Fibroblast of pulmonary artery (primary cell): ENCODE measurements at regions not wholly inside any gene's neighbourhood (a gene's known extent, or its start where the extent isn't known, plus 50 kb on each side); places are given as distances from the start of the nearest gene placed in this dataset.

Experiments used
- DNase-seq: peaks from one replicate; pipeline ENCODE4 v3.0.0-alpha.2; 2010; ENCODE audit warnings: low read depth
- H3K4me3 ChIP-seq: replicated peaks from 2 replicates; pipeline ENCODE4 v1.5.1; 2011; ENCODE audit warnings: low read depth, mild to moderate bottlenecking, control low read depth, low read length, moderate library complexity
- TF ChIP-seq, protein P1 (sequence below): IDR thresholded peaks from 2 replicates; pipeline ENCODE4 v1.5.1; 2011; ENCODE audit warnings: mild to moderate bottlenecking, control low read depth, low read length, inconsistent platforms; ENCODE audit errors: missing control alignments

DNA sequence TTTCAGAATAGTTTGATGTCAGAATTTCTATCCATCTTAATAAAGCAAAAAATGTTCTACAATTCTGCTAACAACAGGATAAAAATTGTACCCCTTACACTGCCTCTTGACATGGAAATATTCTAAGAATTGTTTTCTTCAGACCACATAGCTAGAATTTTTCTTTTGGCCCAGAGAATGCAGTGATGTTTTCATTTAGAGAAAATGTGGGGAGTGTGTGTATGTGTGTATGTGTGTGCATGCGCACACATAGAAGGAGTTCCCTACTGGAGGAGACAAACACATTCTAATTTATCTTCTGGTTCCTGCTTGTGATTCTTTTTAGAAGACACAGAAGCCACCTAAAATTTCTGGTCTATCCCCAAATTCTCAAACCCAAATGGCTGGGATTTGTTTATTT lies 1145.7 kb downstream of the VRK1 start:
- DNase-seq: no peak
- TF ChIP-seq, protein P1, sequence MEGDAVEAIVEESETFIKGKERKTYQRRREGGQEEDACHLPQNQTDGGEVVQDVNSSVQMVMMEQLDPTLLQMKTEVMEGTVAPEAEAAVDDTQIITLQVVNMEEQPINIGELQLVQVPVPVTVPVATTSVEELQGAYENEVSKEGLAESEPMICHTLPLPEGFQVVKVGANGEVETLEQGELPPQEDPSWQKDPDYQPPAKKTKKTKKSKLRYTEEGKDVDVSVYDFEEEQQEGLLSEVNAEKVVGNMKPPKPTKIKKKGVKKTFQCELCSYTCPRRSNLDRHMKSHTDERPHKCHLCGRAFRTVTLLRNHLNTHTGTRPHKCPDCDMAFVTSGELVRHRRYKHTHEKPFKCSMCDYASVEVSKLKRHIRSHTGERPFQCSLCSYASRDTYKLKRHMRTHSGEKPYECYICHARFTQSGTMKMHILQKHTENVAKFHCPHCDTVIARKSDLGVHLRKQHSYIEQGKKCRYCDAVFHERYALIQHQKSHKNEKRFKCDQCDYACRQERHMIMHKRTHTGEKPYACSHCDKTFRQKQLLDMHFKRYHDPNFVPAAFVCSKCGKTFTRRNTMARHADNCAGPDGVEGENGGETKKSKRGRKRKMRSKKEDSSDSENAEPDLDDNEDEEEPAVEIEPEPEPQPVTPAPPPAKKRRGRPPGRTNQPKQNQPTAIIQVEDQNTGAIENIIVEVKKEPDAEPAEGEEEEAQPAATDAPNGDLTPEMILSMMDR: no peak
- H3K4me3 ChIP-seq: no peak overlapping the region

DNA sequence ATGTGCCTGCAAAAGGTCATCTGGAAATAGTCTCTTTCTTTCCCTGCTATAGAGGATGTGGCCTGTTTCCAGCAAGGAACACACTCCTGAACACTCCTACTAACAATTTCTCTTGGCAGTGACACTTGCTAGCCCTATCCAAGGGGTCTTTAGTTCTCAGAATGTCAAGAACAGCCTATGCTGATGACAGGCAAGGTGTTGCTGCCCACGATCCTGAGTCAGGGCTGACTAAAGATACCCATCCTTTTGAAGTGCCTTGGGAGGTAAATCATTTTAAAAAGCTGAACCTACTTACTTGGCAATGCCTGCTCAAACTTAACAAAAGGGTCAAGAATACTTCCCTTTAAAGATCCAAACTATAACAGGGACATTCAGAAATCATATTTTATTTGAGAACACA lies 1146.4 kb downstream of the VRK1 start:
- TF ChIP-seq, protein P1: no peak
- no peak for DNase-seq
- no peak overlapping the region for H3K4me3 ChIP-seq

DNA sequence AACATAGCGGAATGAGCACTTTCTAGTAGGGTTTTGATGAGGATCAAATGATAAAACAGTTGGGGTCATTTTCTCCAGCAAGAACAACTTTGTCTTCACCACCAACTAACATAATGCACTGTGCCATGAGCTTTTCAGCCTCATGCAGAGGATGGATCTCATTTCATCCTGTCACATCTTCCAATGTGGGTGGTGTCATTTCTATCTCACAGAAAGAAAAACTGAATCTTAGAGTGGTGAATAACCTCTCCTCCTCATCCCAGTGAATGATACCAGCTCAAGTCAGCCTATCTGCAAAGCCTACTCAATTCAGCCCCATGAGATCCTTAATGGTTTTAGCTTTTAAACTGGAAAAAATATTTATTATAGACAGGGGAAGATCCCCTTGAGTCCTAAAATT lies 1147.2 kb downstream of the VRK1 start:
- TF ChIP-seq, protein P1: no peak
- H3K4me3 ChIP-seq: no peak overlapping the region
- no peak for DNase-seq

DNA sequence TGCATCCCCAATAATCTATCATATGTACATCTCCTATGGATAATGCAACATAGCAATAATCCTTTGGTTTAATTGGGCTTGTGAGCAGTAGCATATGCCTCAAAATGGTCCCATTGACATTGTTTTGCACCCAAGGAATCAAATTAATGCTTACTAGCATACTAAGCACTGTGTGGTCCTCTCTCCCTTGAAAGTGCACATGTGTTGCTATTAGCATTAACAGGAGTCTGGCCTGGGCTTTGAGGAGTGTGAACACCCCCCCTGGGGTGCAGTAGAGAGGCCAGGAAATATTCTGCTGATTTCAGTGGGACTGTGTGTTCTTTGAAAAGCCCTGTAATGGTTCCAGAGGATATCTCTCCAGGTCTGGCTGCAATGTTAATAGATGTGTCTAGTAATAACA lies 1148.4 kb downstream of the VRK1 start:
- H3K4me3 ChIP-seq: no peak overlapping the region
- TF ChIP-seq, protein P1: no peak
- DNase-seq: no peak

DNA sequence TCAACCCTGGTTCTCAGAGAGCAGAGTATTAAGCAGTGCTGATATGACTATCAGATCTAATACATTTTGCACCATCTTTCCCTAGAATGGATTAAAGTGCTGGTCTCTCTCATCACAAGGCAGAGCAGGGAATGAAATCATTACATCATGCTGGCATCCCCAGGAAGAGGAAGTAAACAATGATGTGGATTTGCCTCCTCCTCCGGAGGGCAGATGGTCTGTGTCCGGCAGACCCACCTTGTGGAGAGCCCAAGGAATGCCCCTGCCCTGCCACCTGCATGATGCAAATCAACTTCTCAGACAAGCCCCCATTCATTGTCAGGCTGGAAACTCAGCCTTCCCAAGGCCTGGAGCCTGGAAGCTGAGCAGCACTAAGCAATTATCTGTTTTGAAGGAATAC lies 1149.1 kb downstream of the VRK1 start:
- TF ChIP-seq, protein P1: no peak
- H3K4me3 ChIP-seq: no peak overlapping the region
- no peak for DNase-seq

DNA sequence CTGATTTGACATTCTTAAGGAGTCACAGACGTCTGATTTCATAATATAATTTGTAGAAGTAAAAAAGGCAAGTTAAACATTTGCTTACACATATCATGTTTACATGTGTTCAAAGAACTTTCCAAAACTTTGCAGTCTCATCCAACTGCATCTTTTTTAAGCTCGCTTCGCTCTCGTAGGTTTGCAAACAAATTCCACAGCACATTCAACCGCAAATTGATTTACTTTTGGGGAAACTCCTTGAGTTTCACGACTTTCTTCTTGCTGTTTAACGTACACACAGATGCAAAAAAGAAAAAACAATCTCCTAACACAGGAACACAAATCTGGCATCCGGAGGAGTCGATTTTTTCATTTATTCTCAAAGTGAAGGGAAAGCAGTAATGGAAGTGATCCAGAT lies 1149.5 kb downstream of the VRK1 start:
- H3K4me3 ChIP-seq: no peak overlapping the region
- TF ChIP-seq, protein P1: no peak
- no peak for DNase-seq

DNA sequence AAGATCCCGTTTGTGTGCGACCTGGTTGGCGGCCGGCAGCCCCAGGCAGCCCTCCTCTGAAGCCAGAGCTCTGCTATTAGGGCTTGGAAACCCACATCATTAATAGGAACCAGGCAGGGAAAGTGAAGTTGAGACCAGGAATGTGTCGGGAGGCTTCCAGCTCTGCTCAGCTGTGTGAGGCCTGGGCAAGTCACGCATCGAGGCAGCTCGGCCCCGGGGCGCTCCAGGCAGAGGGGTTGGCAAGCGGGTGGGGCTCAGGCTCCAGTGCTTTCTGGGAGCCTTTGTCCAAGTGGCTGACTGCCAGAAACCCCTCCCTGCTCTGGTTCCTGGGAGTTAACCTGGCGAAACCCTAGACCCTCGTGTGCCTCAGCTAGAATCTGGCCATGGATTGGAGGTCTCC lies 1151.7 kb downstream of the VRK1 start:
- no peak for DNase-seq
- TF ChIP-seq, protein P1: no peak
- no peak overlapping the region for H3K4me3 ChIP-seq
